NCI-H1417 (cell line): ENCODE measurements at regions not wholly inside any gene's neighbourhood (a gene's known extent, or its start where the extent isn't known, plus 50 kb on each side); places are given as distances from the start of the nearest gene placed in this dataset.
A peak's percentile ranks its signal among the peaks of the same experiment; 100 is the strongest.
"Not testable (repeated sequence)": the region's sequence is repeated elsewhere in the genome, so short reads cannot be mapped to it uniquely, and the experiment has no call there.

Experiments used
- DNase-seq, 3 experiments: peaks; one replicate each; lab custom pipeline; 2025; lab: John Stamatoyannopoulos, UW

- no peak for DNase-seq
These were observed 117.4 kb upstream of the TMEM45B start for GRCh38 chr11:129698212-129698611.

GRCh38 chr11:129699711-129700304, 115.8 kb upstream of the TMEM45B start:
- peak in 1 of 3 experiments; percentile 13 for DNase-seq

GRCh38 chr11:129700701-129701100, 114.9 kb upstream of the TMEM45B start:
- no peak for DNase-seq

DNA sequence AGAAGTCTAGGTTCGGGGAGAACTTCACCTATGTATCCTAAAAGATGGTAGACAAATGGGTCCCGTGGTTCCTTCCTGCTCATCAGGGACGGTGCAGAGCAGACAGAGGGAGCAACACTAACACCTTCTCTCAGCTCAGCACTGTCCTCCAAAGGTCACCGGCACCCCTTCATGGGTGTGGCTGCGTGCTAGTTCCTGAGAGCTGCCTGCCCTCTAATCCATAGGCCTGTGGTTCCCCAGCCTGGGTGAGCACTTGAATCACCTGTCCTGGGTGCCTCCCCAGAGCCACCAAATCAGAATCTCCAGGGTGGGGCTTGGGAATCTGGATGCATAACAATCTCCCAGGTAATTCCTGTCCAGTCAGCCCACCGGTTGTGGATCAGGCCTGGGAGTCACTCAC, 113.9 kb upstream of the TMEM45B start:
- no peak for DNase-seq

GRCh38 chr11:129702410-129703398, 112.9 kb upstream of the TMEM45B start:
- DNase-seq: no peak

- DNase-seq: no peak
These were observed 111.8 kb upstream of the TMEM45B start for GRCh38 chr11:129703846-129704245.

DNA sequence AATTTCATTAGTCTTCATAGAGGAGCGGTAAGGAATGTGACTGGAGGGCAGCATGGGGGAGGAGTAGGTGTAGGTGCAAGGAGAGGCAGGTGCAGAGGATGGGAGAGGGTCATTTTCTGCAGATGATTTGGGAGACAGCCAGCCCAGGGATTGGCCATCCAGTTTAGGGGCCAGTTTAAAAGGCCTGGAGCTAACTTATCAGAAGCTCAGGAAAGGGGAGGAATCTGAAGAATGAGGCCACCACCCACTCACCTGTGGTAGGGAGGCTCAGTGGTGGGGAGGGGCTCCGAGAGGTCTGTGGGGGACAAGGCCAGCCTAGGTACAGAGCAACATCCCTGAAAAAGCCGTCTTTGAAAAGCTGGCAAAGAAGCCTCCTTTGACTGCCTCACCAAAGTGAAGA, 110.8 kb upstream of the TMEM45B start:
- DNase-seq: no peak

GRCh38 chr11:129705341-129705740, 110.3 kb upstream of the TMEM45B start:
- DNase-seq: no peak

DNA sequence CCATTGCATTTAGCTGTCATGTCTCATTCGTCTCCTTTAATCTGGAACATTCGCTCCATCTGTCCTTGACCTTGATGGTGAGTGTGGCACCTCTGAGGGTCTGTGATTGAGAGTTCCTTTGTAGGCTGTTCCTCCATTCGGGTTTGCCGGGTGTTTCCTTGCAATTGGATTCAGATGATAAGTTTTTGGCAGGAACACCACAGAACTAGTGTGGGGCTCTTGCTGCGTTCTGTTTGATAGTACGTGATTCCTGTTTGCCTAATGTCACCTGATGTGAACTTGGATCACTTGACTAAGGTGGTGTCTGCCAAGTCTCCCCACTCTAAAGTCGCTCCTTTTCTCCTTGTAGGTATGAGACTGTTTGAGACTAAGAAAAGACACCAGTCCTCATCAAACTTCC, 109.7 kb upstream of the TMEM45B start:
- DNase-seq: no peak

GRCh38 chr11:129709801-129710398, 105.7 kb upstream of the TMEM45B start:
- DNase-seq: no peak

DNA sequence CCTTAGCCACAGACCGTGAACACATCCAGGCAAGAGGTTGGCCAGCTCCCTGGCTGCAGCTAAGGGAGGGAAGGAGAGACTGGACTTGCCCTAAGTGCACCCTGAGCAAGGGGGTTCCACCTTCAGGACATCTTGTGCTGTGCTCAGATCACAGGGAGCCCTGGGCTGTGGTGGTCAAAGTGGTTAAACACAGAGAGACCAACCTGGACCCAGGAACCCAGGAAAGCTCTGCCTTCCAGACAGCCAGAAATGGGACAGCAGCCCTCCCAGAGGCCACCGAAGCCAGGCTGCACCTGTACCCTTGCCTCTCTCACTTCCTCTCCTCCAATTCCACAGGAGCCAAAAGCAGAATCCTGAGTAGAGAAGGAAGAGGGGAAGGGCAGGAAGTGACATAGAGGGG, 105.2 kb upstream of the TMEM45B start:
- DNase-seq: no peak

GRCh38 chr11:129711760-129712159, 103.9 kb upstream of the TMEM45B start:
- DNase-seq: no peak

- not testable (repeated sequence) for DNase-seq
These were observed 103.0 kb upstream of the TMEM45B start for GRCh38 chr11:129712486-129713240.

DNA sequence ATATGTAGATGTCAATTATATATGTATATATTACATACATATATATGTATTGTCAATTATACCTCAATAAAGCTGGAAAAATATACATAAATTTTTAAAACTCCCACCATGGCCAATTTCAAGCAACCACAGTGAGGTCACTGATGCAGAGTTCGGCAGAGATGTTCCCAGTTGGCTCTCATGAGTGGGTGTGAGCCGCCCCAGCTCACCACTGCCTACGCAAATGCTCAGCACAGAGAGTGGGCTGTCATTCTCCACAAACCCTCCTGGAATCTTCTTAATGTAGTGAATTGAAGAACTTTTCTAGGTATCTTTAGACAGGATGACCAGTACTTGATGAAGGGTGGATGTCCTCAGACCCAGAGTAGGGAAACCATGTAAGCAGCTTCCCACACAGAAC, 96.6 kb upstream of the TMEM45B start:
- no peak for DNase-seq

GRCh38 chr11:129720156-129720555, 95.5 kb upstream of the TMEM45B start:
- no peak for DNase-seq

- DNase-seq: no peak
These were observed 94.7 kb upstream of the TMEM45B start for GRCh38 chr11:129720994-129721393.

DNA sequence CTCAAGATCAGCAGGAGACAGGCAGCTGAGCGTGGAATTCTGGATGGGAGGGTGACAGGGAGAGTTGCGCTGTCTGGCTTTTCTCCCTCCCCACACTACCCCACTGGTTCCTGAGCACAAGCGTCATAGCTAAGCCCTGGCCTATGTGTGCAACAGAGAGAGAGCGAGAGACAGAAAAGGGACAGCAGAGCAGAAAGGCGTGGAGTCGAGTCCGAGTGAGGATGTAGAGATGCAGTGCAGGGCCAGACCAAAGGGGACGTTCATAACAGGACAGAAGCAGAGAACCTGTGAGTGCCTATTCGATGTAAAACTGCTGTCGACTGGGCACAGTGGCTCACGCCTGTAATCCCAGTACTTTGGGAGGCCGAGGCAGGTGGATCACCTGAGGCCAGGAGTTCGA, 94.0 kb upstream of the TMEM45B start:
- DNase-seq: peak in 2 of 3 experiments; percentile 35 to 54

- peak in 1 of 3 experiments; percentile 11 for DNase-seq
These were observed 93.1 kb upstream of the TMEM45B start for GRCh38 chr11:129722529-129722928.

DNA sequence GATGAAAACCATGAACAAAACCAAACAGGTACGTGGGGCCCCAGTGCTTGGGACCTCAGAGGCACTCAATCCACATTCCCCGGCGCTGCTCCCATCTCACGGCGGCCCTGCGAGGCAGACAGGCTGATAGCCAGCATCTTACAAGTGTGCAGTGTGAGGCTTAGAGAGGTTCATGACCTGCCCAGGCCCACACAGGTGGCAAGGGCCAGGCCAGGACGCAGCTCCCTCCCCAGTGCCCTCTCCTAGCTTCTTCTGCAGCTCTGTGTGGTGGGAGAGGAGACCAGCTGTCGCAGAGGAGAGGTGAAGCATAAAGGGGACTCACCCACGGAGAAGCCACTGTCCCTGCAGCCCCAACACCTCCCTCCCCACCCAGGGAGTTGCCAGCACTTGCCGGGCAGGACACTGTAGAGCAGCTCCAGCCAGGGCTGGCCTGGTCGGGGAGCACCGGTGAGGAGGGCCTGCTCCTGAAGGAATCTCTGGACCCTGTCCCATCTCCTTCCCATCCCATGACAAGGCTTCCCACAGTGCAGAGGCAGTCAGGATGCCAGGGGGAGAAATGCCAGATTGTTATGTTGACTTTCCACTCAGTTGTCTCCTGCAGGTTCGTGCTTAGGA, 92.4 kb upstream of the TMEM45B start:
- DNase-seq: no peak

DNA sequence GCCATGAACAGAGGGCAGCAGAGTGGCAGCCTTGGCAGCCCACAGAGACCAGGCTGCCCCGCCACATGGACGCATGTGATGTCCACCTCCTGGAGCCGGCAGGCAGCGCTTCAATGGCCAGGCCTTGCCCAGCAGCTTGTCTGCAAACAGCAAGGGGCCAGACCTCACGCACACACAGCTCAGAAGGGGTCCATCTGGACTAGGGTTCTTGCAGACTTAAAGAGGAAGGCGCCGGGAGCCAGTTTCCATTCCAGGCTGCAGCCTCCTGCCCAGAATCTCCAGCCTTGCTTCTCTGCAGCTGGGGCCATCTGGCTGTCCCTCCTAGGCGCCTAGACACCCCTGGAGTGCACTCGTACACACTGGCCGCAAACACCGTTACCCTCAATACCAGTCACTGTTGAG, 91.9 kb upstream of the TMEM45B start:
- DNase-seq: peak in 2 of 3 experiments; percentile 11 to 43

GRCh38 chr11:129724866-129725265, 90.8 kb upstream of the TMEM45B start:
- DNase-seq: no peak

DNA sequence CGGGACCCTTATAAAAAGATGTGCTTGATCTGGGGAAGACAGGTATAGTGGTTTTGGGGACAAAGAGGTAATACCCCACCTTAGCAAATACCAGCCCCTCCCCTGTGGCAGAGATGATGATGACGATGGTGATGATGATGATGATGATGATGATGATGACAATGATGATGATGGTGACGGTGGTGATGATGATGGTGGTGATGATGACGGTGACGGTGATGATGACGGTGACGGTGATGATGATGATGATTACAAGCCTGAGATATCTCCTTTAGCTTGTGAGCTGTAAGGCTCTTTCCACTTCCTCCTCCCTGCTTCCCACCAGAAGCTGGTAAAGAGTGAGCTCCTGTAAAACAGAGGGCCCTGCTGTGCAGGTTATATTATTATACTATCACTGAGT, 89.5 kb upstream of the TMEM45B start:
- no peak for DNase-seq
